ENCODE measurements at regions not wholly inside any gene's neighbourhood (a gene's known extent, or its start where the extent isn't known, plus 50 kb on each side); places are given as distances from the start of the nearest gene placed in this dataset.

DNA sequence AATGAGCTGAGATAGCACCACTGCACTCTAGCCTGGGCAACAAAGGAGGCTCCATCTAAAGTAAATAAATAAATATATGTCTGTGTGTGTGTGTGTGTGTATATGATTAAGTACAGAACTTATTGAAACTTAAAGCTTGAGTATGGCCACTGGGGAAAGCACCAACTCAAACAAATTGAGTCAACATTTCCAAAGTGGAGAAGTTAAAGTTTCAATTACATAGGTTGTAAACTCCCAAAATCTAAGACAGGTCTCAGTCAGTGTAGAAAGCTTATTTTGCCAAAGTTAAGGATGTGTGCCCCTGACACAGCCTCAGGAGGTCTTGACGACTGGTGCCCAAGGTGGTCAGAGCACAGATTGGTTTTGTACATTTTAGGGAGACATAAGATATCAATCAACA is 458.9 kb upstream of the RGS18 start:
- Histone ChIP-seq H3K36me3 (no peaks in the 10 kb centered on the region), H3K27ac (no peak overlapping the region), H3K4me3 (no peak overlapping the region), H3K4me1 (no peaks in the 10 kb centered on the region), H3K27me3 (no peaks in the 10 kb centered on the region), H3K9me3 (no peaks in the 10 kb centered on the region)
- no peak for DNase-seq (ENCODE audit: extremely low spot score in 2 of 2)
- TF ChIP-seq POLR2A (IDR thresholded peaks at IDR 0.05): no peak
- intact Hi-C loops (cut with DNase I): no loop called here

DNA sequence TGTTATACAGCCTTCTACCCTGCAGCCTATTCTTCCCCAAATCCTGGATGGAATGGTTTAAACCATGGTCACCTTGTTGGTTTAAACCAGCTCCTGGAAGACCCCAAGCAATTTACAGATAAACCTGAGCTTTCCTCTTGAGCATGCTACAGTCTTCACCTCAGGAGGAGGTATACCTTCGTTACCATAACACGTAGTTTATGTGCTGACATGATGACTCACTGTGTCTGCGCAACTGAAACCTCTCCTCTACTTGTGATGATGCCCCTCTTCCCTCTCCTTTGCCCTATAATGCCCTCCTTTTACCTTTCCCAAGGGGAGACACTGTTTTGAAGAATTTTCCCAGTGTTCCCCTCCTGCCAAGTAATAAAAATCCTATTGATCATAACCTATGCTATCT is 457.3 kb upstream of the RGS18 start:
- H3K27ac ChIP-seq: no peak overlapping the region
- H3K9me3 ChIP-seq: no peaks in the 10 kb centered on the region
- no peaks in the 10 kb centered on the region for H3K27me3 ChIP-seq
- no peaks in the 10 kb centered on the region for H3K4me1 ChIP-seq
- no peaks in the 10 kb centered on the region for H3K36me3 ChIP-seq
- TF ChIP-seq CTCF (IDR thresholded peaks at IDR 0.05): no peak
- no peak for DNase-seq (ENCODE audit: extremely low spot score in 2 of 2)
- intact Hi-C loops (cut with DNase I): no loop called here
- H3K4me3 ChIP-seq: no peak overlapping the region

- no peaks in the 10 kb centered on the region for H3K27me3 ChIP-seq
- no peak for DNase-seq (ENCODE audit: extremely low spot score in 2 of 2)
- intact Hi-C loops (cut with DNase I): no loop called here
Observed at GRCh38 chr1:191702124-191702523, 456.1 kb upstream of the RGS18 start.

DNA sequence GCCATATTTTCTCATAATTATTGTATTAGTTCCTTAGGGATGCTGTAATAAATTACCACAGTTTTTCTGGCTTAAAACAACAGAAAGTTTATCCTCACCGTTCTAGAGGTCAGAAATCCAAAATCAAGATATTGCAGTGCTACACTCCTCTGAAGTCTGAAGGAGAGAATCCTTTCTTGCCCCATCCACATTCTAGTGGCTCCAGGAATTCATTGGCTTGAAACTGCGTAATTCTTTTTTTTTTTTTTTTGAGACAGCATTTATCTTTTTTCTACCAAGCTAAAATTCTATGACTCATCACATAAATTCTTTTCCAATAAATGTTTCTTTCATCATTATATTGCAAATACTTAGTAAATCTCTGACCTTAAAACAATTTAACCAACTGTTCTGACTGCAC is 451.0 kb upstream of the RGS18 start:
- no peak for DNase-seq (ENCODE audit: extremely low spot score in 2 of 2)
- no peak overlapping the region for H3K4me3 ChIP-seq
- H3K9me3 ChIP-seq: no peaks in the 10 kb centered on the region
- no peak overlapping the region for H3K27ac ChIP-seq
- TF ChIP-seq POLR2A (IDR thresholded peaks at IDR 0.05) (no peak), CTCF (IDR thresholded peaks at IDR 0.05) (no peak)
- no peaks in the 10 kb centered on the region for H3K4me1 ChIP-seq
- no peaks in the 10 kb centered on the region for H3K27me3 ChIP-seq
- no peaks in the 10 kb centered on the region for H3K36me3 ChIP-seq
- intact Hi-C loops (cut with DNase I): no loop called here

More at GRCh38 chr1:191702124-191702523, 456.1 kb upstream of the RGS18 start:
- H3K4me3 ChIP-seq: no peak overlapping the region
- TF ChIP-seq POLR2AphosphoS5 (IDR thresholded peaks at IDR 0.05; ENCODE audit: insufficient read depth in 1 of 2, low read depth in 1 of 2) (no peak), CTCF (IDR thresholded peaks at IDR 0.05) (no peak), POLR2A (IDR thresholded peaks at IDR 0.05) (no peak)
- no peaks in the 10 kb centered on the region for H3K36me3 ChIP-seq
- H3K27ac ChIP-seq: no peak overlapping the region
- H3K9me3 ChIP-seq: no peaks in the 10 kb centered on the region
- H3K4me1 ChIP-seq: no peaks in the 10 kb centered on the region

- intact Hi-C loops (cut with DNase I): no loop called here
- no peak for DNase-seq (ENCODE audit: extremely low spot score in 2 of 2)
- Histone ChIP-seq H3K27me3 (no peaks in the 10 kb centered on the region), H3K4me1 (no peaks in the 10 kb centered on the region), H3K27ac (no peak overlapping the region), H3K9me3 (no peaks in the 10 kb centered on the region), H3K36me3 (no peaks in the 10 kb centered on the region), H3K4me3 (no peak overlapping the region)
- TF ChIP-seq POLR2A (IDR thresholded peaks at IDR 0.05) (no peak), CTCF (IDR thresholded peaks at IDR 0.05) (no peak), POLR2AphosphoS5 (IDR thresholded peaks at IDR 0.05; ENCODE audit: insufficient read depth in 1 of 2, low read depth in 1 of 2) (no peak)
Observed at GRCh38 chr1:191709215-191709614, 449.0 kb upstream of the RGS18 start.

- intact Hi-C loops (cut with DNase I): no loop called here
- no peak for DNase-seq (ENCODE audit: extremely low spot score in 2 of 2)
Observed at GRCh38 chr1:191711961-191712360, 446.3 kb upstream of the RGS18 start.

More at GRCh38 chr1:191711961-191712360, 446.3 kb upstream of the RGS18 start:
- H3K9me3 ChIP-seq: no peaks in the 10 kb centered on the region
- TF ChIP-seq CTCF (IDR thresholded peaks at IDR 0.05) (no peak), POLR2A (IDR thresholded peaks at IDR 0.05) (no peak), POLR2AphosphoS5 (IDR thresholded peaks at IDR 0.05; ENCODE audit: insufficient read depth in 1 of 2, low read depth in 1 of 2) (no peak)
- H3K4me1 ChIP-seq: no peaks in the 10 kb centered on the region
- H3K4me3 ChIP-seq: no peak overlapping the region
- no peaks in the 10 kb centered on the region for H3K27me3 ChIP-seq
- no peak overlapping the region for H3K27ac ChIP-seq
- H3K36me3 ChIP-seq: no peaks in the 10 kb centered on the region

All from vagina (tissue), 2 donors.